Endothelial cell of hepatic sinusoid (primary cell): ENCODE measurements at regions not wholly inside any gene's neighbourhood (a gene's known extent, or its start where the extent isn't known, plus 50 kb on each side); places are given as distances from the start of the nearest gene placed in this dataset.
"Not testable (repeated sequence)": the region's sequence is repeated elsewhere in the genome, so short reads cannot be mapped to it uniquely, and the experiment has no call there.

ENCODE experiments used
- in situ Hi-C: cut with HindIII; loops from 2 replicates; pipeline ENCODE4 v1.10.0; 2017; ENCODE audit warnings: low sequenced_read_pairs

DNA sequence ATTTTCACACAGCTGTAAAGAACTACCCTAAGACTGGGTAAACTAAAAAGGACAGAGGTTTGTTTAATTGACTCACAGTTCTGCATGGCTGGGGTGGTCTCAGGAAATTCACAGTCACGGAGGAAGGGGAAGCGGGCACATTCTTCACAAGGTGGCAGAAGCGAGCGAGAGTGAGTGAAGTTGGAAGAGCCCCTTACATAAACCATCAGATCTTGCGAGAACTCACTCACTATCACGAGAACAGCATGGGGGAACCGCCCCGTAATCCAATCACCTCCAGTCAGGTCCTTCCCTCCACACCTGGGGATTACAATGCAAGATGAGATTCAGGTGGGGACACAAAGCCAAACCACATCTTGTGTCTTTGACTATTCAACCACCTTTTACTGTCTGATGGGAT, 700.5 kb downstream of the TENT5A start:
- in situ Hi-C loops = no loop called here

DNA sequence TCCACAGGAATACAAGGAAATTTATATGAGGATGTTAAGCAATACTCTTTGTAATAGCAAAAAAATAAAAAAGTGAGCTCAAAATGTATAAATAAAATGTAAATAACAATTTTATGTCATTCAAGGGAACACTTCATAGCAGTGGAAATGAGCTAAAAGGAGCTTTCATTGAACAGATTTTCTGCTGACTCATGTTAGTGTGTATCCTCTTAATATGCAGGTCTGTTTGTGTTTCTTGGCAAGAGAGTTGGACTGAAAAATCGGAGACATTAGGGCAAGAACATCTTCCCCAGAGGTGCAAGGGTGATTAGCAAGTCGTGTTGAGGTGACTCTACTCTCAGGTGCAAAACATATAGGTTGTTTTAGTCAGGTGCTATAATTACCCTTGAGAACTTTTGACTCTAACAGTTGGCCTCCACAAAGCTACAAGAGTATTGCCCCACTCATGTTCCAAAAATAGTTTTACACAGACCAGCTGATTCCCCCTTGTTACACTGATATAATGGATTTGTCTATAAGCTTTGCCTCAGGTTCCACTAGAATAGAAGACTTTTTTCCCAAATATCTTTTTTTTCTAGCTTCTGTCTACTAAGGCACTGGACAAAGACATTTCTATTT, 702.9 kb downstream of the TENT5A start:
- in situ Hi-C loops = no loop called here

DNA sequence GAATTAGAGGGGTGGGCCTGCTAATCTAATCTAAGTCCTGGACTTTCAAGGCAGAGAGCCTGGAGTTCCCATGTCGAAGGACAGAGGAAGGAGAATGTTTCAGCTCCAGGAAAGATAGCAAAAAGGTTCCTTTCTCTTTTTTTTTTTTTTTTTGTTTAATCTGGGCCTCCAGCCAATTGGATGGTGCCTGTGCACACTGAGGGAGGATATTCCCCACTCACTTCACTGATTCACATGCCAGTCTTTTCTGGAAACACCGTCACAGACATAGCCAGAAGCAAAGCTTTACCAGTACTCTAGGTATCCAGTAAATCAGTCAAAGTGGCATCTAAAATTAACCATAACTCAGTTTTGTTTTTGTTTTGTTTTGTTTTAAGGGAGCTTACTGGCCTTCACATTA, 721.1 kb downstream of the TENT5A start:
- in situ Hi-C loops = no loop called here

DNA sequence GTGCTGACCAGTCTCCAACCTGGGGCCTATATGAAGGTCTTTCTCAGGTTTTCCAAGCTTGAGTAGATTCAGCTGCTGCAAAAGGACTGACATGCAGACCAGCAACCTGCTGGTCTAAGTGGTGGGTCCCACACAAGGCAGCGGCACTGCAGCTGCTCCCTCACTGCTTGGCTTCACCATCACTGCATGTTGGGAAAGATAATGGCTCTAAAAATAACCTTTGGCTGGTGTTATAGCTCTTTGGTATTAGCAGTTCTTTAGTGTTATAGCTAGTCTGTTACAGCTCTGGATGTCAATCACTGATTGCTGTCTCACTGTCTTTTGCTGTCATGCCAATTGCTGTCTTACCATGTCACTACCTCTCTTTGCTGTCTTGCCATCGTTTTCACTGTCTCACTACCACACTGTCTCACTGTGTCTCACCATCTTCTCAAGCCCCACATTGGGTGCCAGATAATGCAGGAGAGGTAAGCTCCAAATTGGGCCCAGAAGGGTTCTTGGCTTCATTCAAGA, 726.4 kb downstream of the TENT5A start:
- in situ Hi-C loops = no loop called here

DNA sequence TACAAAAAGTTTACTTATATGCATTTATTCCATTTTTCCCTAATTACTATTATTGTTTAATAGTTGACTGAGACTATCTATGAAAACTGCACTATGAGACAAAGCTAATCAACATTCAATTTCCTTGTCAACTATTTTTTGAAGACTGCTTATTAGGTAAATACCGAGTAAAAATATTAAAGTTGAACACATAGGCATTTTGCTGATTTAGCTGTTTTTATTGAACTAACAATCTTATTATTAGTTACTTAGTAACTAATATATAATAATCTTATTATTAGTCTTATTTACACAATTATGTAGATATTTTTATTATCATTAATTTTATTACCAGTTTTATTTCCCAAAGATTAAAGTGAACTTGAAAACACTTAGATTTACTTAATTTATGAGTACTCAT, 728.8 kb downstream of the TENT5A start:
- in situ Hi-C loops = no loop called here

DNA sequence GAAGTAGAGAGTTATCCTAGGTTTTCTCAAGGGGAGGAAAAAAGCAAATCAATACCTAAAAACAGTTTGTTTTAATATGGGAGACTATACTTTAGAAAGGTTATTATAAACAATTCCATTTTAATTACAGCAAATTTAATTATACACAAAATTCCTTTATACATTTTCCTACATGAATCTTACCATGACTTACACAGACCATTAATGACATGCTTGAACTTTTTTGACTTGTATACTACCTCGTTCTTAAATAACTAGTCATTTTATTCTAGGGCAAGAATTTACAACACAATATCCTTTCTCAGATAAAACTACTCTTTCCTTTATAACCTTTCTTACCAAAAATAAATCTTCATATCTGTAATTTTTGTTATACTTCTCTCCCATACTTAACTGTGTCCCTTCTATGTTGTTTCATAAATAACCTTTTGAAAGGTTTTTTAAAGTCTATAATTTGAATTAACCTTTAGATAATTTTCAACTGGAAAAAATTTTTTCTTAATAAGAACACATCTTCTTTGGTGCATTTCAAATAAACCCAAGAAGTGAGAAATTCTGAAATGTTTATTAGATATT, 729.4 kb downstream of the TENT5A start:
- in situ Hi-C loops = no loop called here

DNA sequence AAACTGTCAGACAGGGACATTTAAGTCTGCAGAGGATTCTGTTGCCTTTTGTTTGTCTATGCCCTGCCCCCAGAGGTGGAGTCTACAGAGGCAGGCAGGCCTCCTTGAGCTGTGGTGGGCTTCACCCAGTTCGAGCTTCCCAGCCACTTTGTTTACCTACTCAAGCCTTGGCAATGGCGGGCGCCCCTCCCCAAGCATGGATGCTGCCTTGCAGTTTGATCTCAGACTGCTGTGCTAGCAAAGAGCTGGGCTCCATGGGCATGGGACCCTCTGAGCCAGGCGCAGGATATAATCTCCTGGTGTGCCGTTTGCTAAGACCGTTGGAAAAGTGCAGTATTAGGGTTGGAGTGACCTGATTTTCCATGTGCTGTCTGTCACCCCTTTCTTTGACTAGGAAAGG, 734.9 kb downstream of the TENT5A start:
- in situ Hi-C loops = not testable (repeated sequence)

DNA sequence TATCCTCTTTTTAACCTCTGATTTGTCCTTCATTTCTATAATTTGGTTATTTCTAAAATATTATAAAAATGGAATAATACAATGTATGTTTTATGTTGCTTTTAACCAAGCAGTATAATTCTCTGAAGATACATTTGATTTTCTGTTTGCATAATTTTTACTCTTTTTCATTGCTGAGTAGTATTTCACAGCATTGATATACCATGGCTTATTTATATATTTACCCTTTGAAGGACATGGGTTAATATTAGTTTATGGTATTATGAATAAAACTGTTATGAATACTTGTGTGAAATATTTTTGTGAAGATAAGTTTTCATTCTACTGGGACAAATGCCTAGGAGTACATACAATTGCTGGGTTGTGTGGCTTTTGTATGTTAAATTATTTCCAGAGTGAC, 748.6 kb downstream of the TENT5A start:
- in situ Hi-C loops = no loop called here

DNA sequence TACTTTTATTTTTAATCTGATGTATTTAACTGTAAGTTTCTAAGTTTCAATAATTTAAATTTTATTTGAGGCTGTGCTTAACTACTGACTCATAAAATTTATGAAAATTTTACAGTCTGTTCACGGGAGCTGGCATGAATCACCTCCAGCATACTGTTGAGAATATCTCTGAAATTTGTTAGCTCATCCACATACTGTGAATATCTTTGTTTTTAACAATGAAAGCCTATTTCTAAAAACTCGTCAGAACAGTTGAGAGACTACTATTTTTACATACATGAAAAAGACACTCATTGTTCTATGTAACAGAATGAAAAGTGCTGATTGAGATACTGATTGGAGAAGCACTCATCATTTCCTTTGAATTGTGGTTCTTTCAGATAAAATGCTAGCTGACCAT, 749.3 kb downstream of the TENT5A start:
- in situ Hi-C loops = no loop called here

DNA sequence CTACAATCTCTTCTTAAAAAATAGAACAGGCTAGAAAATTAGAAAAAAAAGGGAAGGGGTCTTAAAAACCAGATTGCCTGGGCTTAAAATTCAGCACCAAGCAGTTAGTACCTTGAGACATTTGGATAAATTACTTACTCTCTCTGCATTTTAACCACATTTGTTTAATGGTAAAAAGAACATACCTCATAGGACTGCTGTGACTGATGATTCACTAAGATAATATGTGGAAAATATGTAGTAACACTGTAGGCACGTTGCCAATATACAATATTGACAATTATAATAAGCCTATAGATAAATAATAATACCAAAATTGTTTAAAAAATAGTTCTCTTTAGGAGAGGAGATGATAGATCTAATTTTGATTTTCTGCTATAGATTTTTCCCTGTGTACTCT, 750.4 kb downstream of the TENT5A start:
- in situ Hi-C loops = no loop called here

DNA sequence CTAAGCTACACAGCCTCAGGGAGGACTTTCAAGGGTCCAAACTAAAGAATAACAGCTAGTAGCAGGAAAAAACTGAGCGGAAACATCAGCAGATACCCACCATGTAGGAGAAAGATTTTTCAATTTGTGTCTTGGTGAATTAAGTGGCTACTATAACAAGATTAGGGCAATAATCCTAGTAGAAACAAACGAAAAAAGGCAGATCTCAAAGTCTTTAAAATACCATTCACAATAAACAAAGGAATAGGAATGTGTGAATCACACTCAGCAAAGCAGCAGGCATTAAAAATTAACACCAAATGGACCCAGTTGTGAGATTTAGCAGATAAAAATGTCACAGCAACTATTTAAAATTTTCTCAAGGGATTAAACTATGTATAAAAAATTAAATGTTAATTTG, 761.2 kb downstream of the TENT5A start:
- in situ Hi-C loops = loop anchor here (5.0 kb wide), 1 partner anchor 71 kb away; no protein-coding TSS in a partner anchor

DNA sequence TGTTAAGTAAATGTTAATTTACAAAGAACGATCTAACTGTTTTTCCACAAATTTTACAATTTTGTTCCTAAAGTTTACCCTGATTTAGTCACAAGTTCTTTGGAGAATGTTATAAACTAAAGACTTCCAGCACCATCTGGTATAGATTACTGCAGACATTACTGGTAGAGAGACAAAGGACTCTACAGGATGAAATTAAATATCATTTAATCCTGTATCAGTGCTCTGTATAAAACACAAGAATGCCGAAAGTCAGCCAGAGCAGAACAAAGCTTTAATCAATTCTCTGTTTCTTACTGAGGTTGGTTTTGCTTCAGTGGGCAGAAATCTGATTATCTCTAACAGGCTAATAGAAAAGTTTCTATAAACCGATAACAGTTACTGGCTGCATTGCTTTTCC, 763.6 kb downstream of the TENT5A start:
- in situ Hi-C loops = no loop called here

DNA sequence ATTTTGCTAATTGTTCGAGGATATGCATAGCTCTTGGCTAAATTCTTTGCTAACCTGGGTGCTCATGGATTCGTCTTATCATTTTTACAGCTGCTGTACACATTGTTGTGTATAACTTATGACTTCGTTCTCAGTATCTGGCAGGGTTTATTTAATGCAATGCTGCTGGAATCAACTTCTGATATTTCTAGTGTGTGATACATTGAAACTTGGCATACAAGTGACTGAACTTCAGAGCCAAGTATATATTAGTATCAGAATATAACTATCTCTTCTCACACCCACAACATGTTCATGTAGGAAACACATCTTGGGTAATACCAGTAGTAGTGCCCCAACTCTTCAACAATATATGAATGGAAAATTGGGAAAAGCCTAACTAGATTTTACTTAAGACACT, 764.2 kb downstream of the TENT5A start:
- in situ Hi-C loops = no loop called here

DNA sequence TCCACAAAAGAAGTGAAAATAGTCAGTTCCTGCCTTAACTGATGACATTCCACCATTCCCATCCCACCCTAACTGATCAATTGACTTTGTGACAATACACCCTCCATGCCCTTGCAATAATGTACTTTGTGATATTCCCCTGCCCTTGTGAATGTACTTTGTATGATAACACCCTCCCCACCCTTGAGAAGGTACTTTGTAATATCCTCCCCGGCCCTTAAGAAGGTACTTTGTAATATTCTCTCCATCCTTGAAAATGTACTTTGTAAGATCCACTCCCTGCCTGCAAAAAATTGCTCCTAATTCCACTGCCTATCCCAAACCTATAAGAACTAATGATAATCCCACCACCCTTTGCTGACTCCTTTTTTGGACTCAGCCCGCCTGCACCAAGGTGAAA, 771.3 kb downstream of the TENT5A start:
- in situ Hi-C loops = not testable (repeated sequence)

DNA sequence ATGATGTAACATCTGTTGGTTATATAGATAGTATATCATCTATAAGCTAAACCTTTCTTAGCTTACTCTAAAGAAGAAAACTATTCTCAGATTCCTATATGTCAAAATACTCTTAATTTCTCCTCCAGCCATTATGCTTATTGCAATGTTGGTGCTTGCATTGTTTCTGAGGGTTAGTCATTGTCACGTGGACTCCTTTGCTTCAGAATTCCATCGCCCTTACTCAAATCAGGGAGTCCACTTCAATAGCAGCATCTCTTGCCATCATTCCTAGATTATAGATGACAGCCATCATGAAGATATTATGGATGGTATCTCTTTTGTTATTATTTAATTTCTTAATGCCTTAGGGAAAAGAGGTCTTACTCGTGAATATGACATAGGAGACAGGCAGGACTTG, 776.1 kb downstream of the TENT5A start:
- in situ Hi-C loops = no loop called here

DNA sequence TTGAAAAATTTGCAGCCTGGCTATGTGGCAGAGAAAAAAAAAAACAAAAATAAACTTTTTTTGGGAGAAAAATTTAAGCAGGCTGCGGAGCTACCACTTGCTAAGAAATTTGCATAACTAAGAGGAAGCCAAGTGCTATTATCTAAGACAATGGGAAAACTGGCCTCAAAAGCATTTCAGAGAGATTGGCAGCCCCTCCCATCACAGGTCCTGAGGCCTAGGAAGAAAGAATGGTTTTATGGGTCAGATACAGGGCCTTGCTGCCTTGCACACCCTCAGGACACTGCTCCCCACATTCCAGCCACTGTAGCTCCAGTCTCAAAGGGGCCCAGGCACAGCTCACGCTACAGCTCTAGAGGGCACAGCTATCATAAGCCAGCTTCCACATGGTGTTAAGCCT, 777.9 kb downstream of the TENT5A start:
- in situ Hi-C loops = no loop called here

DNA sequence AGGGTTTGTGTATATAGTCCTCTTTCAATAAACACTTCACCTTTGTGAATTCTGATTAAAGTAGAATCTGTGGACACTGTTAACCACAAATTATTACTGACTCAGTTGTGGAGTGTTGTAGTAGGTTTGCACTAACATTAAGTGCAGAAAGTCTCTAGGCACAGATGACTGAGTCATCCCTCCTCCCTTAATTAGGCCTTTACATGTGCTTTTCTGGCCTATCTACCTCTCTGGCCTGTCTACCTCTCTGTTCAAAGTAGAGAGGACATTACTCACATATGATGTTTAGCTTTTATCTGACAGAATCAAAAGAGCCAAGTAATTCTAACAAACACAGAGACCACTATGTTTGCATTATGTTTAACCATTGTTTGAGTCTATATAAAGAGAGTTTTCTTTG, 783.0 kb downstream of the TENT5A start:
- in situ Hi-C loops = no loop called here

DNA sequence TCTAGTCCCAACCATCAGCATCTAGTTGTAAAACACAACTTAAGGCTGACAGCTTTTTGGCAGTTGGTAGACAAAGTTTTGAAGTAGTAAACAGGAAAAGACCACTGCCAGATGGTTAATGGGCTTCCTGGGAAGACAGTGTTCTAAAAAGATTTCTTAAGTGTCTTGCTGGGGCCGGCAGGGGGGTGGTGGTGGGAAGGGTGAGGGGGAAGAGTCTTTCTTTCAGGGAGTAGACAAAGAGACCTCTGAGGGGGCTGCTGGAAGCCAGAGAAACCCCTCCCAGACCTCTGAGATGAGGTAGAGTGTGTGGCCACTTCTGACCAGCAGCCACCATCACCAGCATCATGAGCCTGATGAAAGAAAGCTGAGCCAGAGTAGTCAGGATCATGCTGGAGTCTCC, 784.9 kb downstream of the TENT5A start:
- in situ Hi-C loops = no loop called here

DNA sequence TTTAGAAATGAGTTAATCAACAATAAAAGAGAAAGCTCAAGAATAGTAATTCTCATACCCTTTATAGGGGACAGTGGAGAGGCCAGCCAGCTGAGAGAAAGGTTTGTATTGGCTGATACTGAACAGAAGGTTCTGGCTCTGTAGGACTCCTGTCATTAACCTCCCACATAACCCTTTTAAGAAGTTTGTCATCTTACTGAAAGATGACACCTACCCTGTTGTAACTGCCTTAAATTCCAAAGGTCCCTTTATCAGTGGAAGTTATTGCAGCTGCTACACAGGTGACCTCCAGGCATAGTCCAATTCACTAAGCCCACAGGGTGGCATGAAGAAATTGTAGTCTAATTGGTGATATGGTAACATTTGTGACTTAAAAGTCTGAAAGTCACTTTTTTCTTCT, 790.1 kb downstream of the TENT5A start:
- in situ Hi-C loops = loop anchor here (5.0 kb wide), 1 partner anchor 100 kb away; no protein-coding TSS in a partner anchor

DNA sequence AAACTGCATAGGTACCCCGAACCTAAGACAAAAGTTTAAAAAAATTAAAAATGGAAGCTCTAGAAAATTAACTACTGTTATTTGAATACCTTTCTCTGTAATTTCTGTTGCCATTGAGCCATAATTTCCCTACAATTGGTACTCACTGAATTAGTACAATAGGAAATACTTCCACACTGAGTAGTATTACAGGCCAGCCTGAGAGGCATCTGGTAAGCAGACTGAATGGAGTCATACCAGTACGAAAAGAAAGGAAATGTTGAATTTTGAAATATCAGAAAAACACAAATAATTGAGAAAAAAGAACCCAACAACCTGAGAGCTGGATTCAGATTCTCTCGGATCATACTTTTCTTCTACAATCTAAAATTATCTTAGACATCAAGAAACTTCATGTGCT, 791.3 kb downstream of the TENT5A start:
- in situ Hi-C loops = loop anchor here (5.0 kb wide), 1 partner anchor 99 kb away; no protein-coding TSS in a partner anchor

DNA sequence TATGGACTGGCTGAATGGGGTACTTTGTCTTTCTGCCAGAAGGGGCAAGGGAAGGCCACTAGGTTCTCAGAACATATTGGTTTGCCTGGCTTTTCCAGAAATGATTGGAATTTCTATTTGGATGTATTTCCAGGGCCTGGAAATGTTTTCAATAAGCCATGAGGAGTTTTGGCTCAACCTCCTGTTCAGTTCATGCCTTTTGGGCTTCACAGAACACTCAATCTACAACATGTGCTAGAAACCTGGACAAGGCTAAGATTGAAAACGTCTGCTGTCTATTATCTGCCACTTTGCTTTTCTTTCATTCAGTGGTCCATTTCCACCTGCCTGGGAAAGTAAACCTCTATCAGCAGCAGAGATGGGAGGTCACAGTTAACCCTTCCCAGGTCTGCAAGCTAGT, 793.4 kb downstream of the TENT5A start:
- in situ Hi-C loops = no loop called here

DNA sequence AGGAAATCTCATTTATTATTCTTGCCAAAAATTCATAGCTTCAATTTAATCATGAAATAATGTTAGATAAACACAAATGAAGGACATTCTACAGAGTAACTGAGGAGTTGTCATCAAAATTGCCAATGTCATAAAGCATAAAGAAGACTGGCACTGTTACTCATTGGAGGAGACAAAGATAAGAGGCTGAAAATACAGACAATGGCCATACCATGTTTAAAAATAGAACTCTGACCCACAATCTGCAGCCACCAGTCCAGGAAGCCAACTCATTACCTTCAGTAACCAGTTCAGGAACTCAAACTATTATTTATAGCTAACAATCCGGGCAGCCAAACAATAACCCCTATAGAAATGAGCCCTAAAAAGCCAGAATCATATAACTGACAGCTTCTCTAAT, 795.6 kb downstream of the TENT5A start:
- in situ Hi-C loops = no loop called here

DNA sequence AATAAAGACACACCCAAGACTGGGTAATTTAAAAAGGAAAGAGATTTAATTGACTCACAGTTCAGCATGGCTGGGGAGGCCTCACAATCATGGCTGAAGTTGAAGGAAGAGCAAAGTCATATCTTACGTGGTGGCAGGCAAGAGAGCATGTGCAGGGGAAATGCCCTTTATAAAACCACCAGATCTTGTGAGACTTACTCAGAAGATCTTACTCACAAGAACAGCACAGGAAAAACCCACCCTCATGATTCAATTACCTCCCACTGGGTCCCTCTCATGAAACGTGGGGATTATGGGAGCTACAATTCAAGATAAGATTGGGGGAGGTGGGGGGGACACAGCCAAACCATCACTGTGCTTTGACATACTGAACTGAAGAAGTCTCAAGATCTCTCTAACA, 800.0 kb downstream of the TENT5A start:
- in situ Hi-C loops = not testable (repeated sequence)
